HG02852 (cell line): ENCODE measurements at regions not wholly inside any gene's neighbourhood (a gene's known extent, or its start where the extent isn't known, plus 50 kb on each side); places are given as distances from the start of the nearest gene placed in this dataset.

ENCODE experiments used
- ATAC-seq: cut with Tn5 transposase; IDR thresholded peaks from one replicate; pipeline ENCODE4 v1.9.1; 2021; ENCODE audit warnings: mild to moderate bottlenecking, moderate library complexity; ENCODE audit not compliant: unreplicated experiment

DNA sequence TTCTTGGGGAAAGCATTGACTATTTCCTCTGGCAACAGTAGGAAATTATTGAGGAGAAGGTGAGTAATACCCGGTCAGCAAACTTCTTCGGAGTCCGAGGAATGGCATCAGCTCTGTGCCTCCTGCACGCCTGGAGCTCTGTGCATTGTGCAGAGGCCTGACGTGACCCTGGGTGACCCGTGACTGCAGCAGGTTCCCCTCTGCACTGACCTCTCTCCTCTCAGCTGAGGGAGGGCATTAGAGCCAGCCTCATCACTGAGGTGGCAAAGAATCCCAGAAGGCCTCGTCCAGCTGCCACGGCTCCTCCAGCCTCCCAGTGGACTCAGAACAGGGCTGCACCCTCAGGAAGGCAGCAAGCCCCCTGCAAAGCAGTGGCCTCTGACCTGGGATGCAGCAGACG is 502.9 kb downstream of the CD83 start:
- no peak for ATAC-seq

GRCh38 chr6:14621518-14621917 is 503.9 kb downstream of the CD83 start:
- ATAC-seq: no peak

GRCh38 chr6:14622085-14622484 is 504.5 kb downstream of the CD83 start:
- ATAC-seq: no peak

DNA sequence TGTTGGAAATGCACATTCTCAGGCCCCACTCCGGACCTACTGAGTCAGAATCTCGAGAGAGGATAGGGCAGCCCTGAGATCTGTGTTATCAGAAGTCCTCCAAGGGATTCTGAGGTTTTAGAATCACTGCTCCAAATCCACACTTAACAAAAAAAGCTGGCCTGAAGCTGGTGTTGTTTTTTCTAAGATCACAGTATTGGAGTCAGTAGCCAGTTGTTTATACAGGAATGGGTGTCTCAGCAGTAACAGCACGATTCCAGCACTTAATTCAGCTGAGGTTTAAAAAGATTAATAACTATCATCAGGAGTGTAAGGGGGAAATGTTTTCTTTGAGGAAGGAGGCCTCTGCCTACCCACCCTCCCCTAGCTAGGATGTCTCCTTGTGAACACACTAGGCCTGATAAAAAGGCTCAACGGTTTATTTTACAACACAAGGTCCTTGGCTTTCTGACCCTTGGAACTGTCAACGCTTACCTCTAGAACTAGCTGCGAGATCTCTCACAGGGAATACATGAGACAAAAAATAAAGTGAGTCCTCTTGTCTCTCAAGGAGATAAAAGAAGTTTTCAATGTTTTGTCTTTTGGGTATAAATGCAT is 505.4 kb downstream of the CD83 start:
- no peak for ATAC-seq

- no peak for ATAC-seq
These were observed 507.8 kb downstream of the CD83 start for GRCh38 chr6:14625173-14625895.

DNA sequence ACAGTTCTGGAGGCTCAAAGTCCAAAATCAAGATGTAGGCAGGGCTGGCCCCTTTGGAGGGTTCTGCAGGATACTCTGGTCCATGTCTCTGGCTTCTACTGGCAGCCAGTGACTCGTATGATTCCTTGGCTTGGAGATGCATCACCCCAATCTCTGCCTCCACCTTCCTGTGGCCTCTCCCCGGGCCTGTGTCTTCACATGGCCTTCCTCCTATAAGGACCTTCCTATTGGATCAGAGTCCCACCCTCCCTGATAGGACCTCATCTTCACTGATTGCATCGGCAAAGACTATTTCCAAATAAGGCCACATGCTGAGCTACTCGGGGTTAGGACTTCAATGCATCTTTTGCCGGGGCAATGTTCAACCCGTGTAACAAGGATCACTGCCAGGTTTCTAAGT is 509.0 kb downstream of the CD83 start:
- no peak for ATAC-seq

GRCh38 chr6:14630016-14630415 is 512.4 kb downstream of the CD83 start:
- ATAC-seq: no peak

- ATAC-seq: no peak
These were observed 515.9 kb downstream of the CD83 start for GRCh38 chr6:14633479-14633878.

- no peak for ATAC-seq
These were observed 516.5 kb downstream of the CD83 start for GRCh38 chr6:14634072-14634471.

GRCh38 chr6:14635195-14635594 is 517.6 kb downstream of the CD83 start:
- ATAC-seq: no peak

GRCh38 chr6:14635934-14636591 is 518.5 kb downstream of the CD83 start:
- peak; percentile 68 for ATAC-seq

DNA sequence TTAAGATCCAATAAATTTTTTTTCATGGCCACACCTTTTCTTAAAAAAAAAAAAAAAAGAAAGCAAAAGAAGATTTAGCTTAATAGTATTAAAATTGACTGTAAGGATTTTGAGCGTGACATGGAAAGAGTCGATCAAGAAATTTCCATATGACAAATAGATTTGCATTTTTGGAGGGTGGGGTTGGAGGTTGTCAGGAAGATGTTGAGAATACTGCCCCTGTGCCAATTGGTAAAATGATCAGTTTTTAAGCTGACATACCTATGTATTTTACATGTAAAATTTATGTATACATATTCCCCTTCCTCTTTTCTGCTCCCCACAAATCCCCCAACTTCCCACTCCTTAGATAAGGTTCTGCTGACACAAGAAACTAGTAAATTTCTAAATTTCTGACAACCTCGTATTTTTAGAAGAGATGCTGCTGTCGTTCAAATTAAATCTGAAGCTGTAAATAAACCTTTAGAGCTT is 520.9 kb downstream of the CD83 start:
- no peak for ATAC-seq

DNA sequence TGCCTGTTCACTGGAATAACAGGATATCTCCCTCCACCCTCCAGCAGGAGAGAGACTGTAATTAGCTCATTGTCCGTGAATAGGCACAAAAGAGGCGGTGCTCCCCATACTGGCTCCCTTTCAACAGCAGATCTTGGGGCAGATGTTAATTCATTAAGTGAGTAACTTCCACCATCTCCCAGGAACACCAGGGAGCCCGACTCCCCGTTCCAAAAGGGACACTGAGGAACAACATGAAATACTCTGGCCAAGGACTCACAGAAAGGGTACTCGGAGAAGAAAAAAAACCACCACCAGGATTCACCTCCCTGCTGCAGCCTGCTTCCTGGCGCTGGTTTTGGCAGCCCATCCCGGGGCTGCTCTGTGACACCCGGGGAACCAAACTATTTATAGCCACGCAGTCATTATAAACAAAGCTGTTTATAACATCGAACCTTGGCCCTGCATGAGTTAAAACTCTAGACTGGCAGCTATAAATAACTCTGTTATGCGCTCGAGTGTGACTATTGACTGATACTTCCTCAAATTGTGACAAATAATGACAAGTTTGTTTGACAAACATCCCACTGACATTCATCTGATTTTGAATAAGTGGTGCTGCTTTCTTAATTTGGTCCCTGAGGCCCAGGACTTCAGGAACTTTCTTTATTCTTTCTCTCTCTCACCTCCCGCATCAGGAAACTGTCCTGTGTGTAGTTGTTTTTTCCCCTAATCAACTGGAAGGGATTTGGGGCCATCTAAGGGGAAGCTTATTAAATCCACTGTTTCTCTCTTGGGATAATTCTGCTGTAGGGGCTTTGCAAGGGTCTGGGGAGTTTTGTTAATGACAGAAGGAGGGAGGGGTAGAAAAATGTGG is 521.6 kb downstream of the CD83 start:
- ATAC-seq: no peak

DNA sequence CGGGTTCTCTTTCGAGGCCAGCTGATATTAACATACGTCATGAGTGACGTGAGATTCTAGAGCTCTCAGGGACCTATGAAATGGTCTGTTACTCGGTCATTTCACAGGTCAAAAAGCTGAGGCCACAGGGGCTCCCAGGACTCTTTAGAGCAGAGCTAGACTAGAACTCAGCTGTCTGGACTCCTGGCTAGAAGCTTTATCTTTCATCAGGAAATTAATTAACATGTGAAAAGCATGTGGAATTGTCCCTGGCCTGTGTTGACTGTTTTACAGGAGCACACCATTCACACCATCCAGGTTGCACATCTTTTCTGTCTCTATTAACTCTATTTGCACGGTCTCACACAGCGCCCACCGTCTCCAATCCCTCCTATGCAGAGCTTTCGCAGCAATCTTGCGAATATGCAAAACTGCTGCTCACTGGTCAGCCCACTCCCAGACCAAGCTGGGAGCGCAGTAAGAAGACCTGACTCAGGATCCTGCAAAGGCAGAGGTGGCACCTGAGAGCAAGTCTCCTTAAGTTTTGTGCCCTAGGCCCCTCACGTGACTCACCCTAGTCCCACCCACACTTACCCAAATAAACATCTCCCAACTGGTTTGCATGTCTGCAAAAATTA is 522.5 kb downstream of the CD83 start:
- no peak for ATAC-seq

- ATAC-seq: no peak
These were observed 523.1 kb downstream of the CD83 start for GRCh38 chr6:14640631-14641030.

- no peak for ATAC-seq
These were observed 524.0 kb downstream of the CD83 start for GRCh38 chr6:14641423-14642135.

GRCh38 chr6:14642136-14642505 is 524.5 kb downstream of the CD83 start:
- no peak for ATAC-seq

DNA sequence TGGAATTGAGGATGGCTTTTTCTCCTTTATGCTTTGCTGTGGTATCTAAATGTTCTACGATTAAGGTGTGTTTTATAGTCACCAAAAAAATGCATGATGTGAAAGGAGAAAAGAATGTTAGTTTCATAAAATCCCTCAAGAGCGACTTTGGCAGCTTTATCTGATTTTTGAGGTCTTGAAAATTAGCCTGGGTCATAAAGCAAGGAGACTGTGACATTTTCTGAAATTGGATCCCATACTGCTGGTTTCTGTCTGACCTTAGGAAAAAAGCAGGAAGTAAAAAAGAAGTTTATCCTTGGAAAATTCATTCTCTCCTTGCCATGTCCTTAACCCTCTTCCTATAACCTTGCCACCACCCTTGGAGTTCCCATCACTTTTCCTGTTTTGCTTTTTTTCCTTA is 525.3 kb downstream of the CD83 start:
- ATAC-seq: no peak

GRCh38 chr6:14644381-14644780 is 526.8 kb downstream of the CD83 start:
- ATAC-seq: no peak

DNA sequence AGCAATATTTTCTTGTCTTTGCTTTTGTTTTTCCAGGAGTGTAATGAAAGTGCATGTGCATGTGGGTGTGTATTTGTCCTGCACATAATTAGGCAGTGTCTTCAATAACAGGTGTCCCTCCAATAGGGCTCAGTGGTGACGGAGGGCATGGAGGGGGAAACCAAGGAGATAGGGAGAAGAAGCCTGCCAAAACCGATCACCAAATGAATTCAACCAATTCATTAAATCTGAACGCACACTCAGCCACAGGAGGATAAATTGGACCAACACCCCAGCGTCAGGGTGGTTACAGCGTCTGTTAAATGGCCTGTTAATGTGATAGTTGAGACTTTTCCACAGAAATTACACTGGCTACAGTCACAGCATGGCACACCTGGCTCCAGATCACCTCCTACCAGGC is 527.6 kb downstream of the CD83 start:
- ATAC-seq: no peak
